HG03342 (cell line): ENCODE measurements at regions not wholly inside any gene's neighbourhood (a gene's known extent, or its start where the extent isn't known, plus 50 kb on each side); places are given as distances from the start of the nearest gene placed in this dataset.
"Not testable (repeated sequence)": the region's sequence is repeated elsewhere in the genome, so short reads cannot be mapped to it uniquely, and the experiment has no call there.

Experiments
- ATAC-seq: cut with Tn5 transposase; IDR thresholded peaks from one replicate; pipeline ENCODE4 v1.9.1; 2021; ENCODE audit warnings: mild to moderate bottlenecking, moderate library complexity; ENCODE audit not compliant: unreplicated experiment

GRCh38 chr6:67883500-67884366, 751.3 kb upstream of the ADGRB3 start:
- ATAC-seq = no peak

GRCh38 chr6:67882436-67883311, 752.4 kb upstream of the ADGRB3 start:
- no peak for ATAC-seq

- no peak for ATAC-seq
Observed at GRCh38 chr6:67881706-67882065, 753.4 kb upstream of the ADGRB3 start.

- no peak for ATAC-seq
Observed at GRCh38 chr6:67880939-67881705, 754.0 kb upstream of the ADGRB3 start.

GRCh38 chr6:67880343-67880742, 754.7 kb upstream of the ADGRB3 start:
- ATAC-seq = not testable (repeated sequence)

GRCh38 chr6:67879928-67880327, 755.2 kb upstream of the ADGRB3 start:
- ATAC-seq = not testable (repeated sequence)

- not testable (repeated sequence) for ATAC-seq
Observed at GRCh38 chr6:67879105-67879904, 755.8 kb upstream of the ADGRB3 start.

GRCh38 chr6:67878216-67878615, 756.9 kb upstream of the ADGRB3 start:
- ATAC-seq = not testable (repeated sequence)

GRCh38 chr6:67877288-67877687, 757.8 kb upstream of the ADGRB3 start:
- ATAC-seq = no peak

- no peak for ATAC-seq
Observed at GRCh38 chr6:67875877-67876383, 759.2 kb upstream of the ADGRB3 start.

- ATAC-seq = no peak
Observed at GRCh38 chr6:67870321-67870720, 764.8 kb upstream of the ADGRB3 start.

- no peak for ATAC-seq
Observed at GRCh38 chr6:67863346-67863745, 771.7 kb upstream of the ADGRB3 start.

- no peak for ATAC-seq
Observed at GRCh38 chr6:67854098-67854497, 781.0 kb upstream of the ADGRB3 start.

GRCh38 chr6:67839818-67840217, 795.3 kb upstream of the ADGRB3 start:
- no peak for ATAC-seq

GRCh38 chr6:67825201-67825895, 809.7 kb upstream of the ADGRB3 start:
- no peak for ATAC-seq

- ATAC-seq = no peak
Observed at GRCh38 chr6:67818322-67818721, 816.8 kb upstream of the ADGRB3 start.

GRCh38 chr6:67815623-67816022, 819.5 kb upstream of the ADGRB3 start:
- ATAC-seq = no peak

- ATAC-seq = no peak
Observed at GRCh38 chr6:67814262-67814661, 820.8 kb upstream of the ADGRB3 start.

GRCh38 chr6:67812693-67813092, 822.4 kb upstream of the ADGRB3 start:
- no peak for ATAC-seq
